Glomerular visceral epithelial cell (primary cell): ENCODE measurements at regions not wholly inside any gene's neighbourhood (a gene's known extent, or its start where the extent isn't known, plus 50 kb on each side); places are given as distances from the start of the nearest gene placed in this dataset.

Experiments
- DNase-seq: peaks from one replicate; pipeline ENCODE4 v3.0.0-alpha.2; 2016; ENCODE audit errors: extremely low spot score

GRCh38 chr1:79457562-79458224 is 451.2 kb upstream of the ADGRL4 start:
- no peak for DNase-seq

GRCh38 chr1:79448426-79448825 is 441.9 kb upstream of the ADGRL4 start:
- no peak for DNase-seq

GRCh38 chr1:79441238-79441637 is 434.7 kb upstream of the ADGRL4 start:
- no peak for DNase-seq

- no peak for DNase-seq
Measured at GRCh38 chr1:79437540-79437939, 431.0 kb upstream of the ADGRL4 start.

- no peak for DNase-seq
Measured at GRCh38 chr1:79431340-79431739, 424.8 kb upstream of the ADGRL4 start.

- no peak for DNase-seq
Measured at GRCh38 chr1:79430437-79430836, 423.9 kb upstream of the ADGRL4 start.

GRCh38 chr1:79422726-79423125 is 416.2 kb upstream of the ADGRL4 start:
- no peak for DNase-seq

GRCh38 chr1:79398501-79398900 is 392.0 kb upstream of the ADGRL4 start:
- DNase-seq, result no peak

- no peak for DNase-seq
Measured at GRCh38 chr1:79396901-79397300, 390.4 kb upstream of the ADGRL4 start.

GRCh38 chr1:79388694-79389361 is 382.3 kb upstream of the ADGRL4 start:
- DNase-seq, result no peak

- no peak for DNase-seq
Measured at GRCh38 chr1:79386730-79387129, 380.2 kb upstream of the ADGRL4 start.

GRCh38 chr1:79380078-79380477 is 373.5 kb upstream of the ADGRL4 start:
- no peak for DNase-seq

- no peak for DNase-seq
Measured at GRCh38 chr1:79376106-79376505, 369.6 kb upstream of the ADGRL4 start.

GRCh38 chr1:79375352-79375751 is 368.8 kb upstream of the ADGRL4 start:
- DNase-seq, result no peak

- DNase-seq, result no peak
Measured at GRCh38 chr1:79374397-79374796, 367.9 kb upstream of the ADGRL4 start.

GRCh38 chr1:79373481-79374125 is 367.1 kb upstream of the ADGRL4 start:
- DNase-seq, result peak; percentile 31

- no peak for DNase-seq
Measured at GRCh38 chr1:79371802-79372201, 365.3 kb upstream of the ADGRL4 start.

- DNase-seq, result no peak
Measured at GRCh38 chr1:79369091-79369490, 362.6 kb upstream of the ADGRL4 start.

- DNase-seq, result no peak
Measured at GRCh38 chr1:79364896-79365295, 358.4 kb upstream of the ADGRL4 start.

- DNase-seq, result no peak
Measured at GRCh38 chr1:79363430-79363829, 356.9 kb upstream of the ADGRL4 start.

GRCh38 chr1:79362470-79362869 is 355.9 kb upstream of the ADGRL4 start:
- no peak for DNase-seq

- DNase-seq, result no peak
Measured at GRCh38 chr1:79355090-79355489, 348.6 kb upstream of the ADGRL4 start.

GRCh38 chr1:79353224-79353623 is 346.7 kb upstream of the ADGRL4 start:
- peak; percentile 34 for DNase-seq
